ENCODE measurements at regions not wholly inside any gene's neighbourhood (a gene's known extent, or its start where the extent isn't known, plus 50 kb on each side); places are given as distances from the start of the nearest gene placed in this dataset.

- DNase-seq = no peak
Measured at GRCh38 chr6:40936818-40937251, 102.2 kb downstream of the UNC5CL start.

GRCh38 chr6:40933864-40934263 lies 105.2 kb downstream of the UNC5CL start:
- no peak for DNase-seq

GRCh38 chr6:40932953-40933352 lies 106.1 kb downstream of the UNC5CL start:
- no peak for DNase-seq

GRCh38 chr6:40932366-40932765 lies 106.7 kb downstream of the UNC5CL start:
- DNase-seq = no peak

GRCh38 chr6:40931931-40932330 lies 107.1 kb downstream of the UNC5CL start:
- no peak for DNase-seq

GRCh38 chr6:40930555-40930954 lies 108.5 kb downstream of the UNC5CL start:
- peak in 1 of 3 donors; percentile 4 for DNase-seq

GRCh38 chr6:40930045-40930444 lies 109.0 kb downstream of the UNC5CL start:
- no peak for DNase-seq

GRCh38 chr6:40929176-40929575 lies 109.8 kb downstream of the UNC5CL start:
- DNase-seq = no peak

- no peak for DNase-seq
Measured at GRCh38 chr6:40928763-40929162, 110.3 kb downstream of the UNC5CL start.

- DNase-seq = no peak
Measured at GRCh38 chr6:40928307-40928706, 110.7 kb downstream of the UNC5CL start.

- peak in 2 of 3 donors; percentile 8 for DNase-seq
Measured at GRCh38 chr6:40925341-40925740, 113.7 kb downstream of the UNC5CL start.

GRCh38 chr6:40924839-40925238 lies 114.2 kb downstream of the UNC5CL start:
- peak in 2 of 3 donors; percentile 7 to 14 for DNase-seq

- DNase-seq = no peak
Measured at GRCh38 chr6:40923880-40924279, 115.1 kb downstream of the UNC5CL start.

- DNase-seq = no peak
Measured at GRCh38 chr6:40923326-40923725, 115.7 kb downstream of the UNC5CL start.

- no peak for DNase-seq
Measured at GRCh38 chr6:40922281-40922680, 116.7 kb downstream of the UNC5CL start.

GRCh38 chr6:40918040-40918651 lies 120.9 kb downstream of the UNC5CL start:
- no peak for DNase-seq

- DNase-seq = no peak
Measured at GRCh38 chr6:40917603-40918002, 121.4 kb downstream of the UNC5CL start.

- no peak for DNase-seq
Measured at GRCh38 chr6:40916845-40917244, 122.2 kb downstream of the UNC5CL start.

- DNase-seq = no peak
Measured at GRCh38 chr6:40915165-40915564, 123.9 kb downstream of the UNC5CL start.

- DNase-seq = no peak
Measured at GRCh38 chr6:40914005-40914404, 125.0 kb downstream of the UNC5CL start.

GRCh38 chr6:40912158-40912946 lies 126.7 kb downstream of the UNC5CL start:
- DNase-seq = peak; percentile 45 to 60 (median 48)

GRCh38 chr6:40910260-40910893 lies 128.6 kb downstream of the UNC5CL start:
- DNase-seq = no peak

GRCh38 chr6:40909811-40910210 lies 129.2 kb downstream of the UNC5CL start:
- DNase-seq = no peak

- DNase-seq = no peak
Measured at GRCh38 chr6:40907198-40907701, 131.8 kb downstream of the UNC5CL start.
